Testis (tissue), 2 donors: ENCODE measurements at regions not wholly inside any gene's neighbourhood (a gene's known extent, or its start where the extent isn't known, plus 50 kb on each side); places are given as distances from the start of the nearest gene placed in this dataset.
A peak's percentile ranks its signal among the peaks of the same experiment; 100 is the strongest.

Experiments
- DNase-seq: peaks from one replicate; pipeline ENCODE4 v3.0.0-alpha.2; 2019
- H3K27ac ChIP-seq, 2 donors: fragments of 200-600 bp; sonication (generic); one replicate each; pipeline ENCODE4 v1.5.1; 2019
- H3K27me3 ChIP-seq: fragments of 200-600 bp; sonication (generic); one replicate; pipeline ENCODE4 v1.5.1; 2019
- H3K36me3 ChIP-seq: fragments of 200-600 bp; sonication (generic); one replicate; pipeline ENCODE4 v1.5.1; 2017; ENCODE audit warnings: low read depth; ENCODE audit errors: missing control alignments
- H3K4me1 ChIP-seq: fragments of 200-600 bp; sonication (generic); one replicate; pipeline ENCODE4 v1.5.1; 2019
- H3K4me3 ChIP-seq, 2 donors: fragments of 200-600 bp; sonication (generic); one replicate each; pipeline ENCODE4 v1.5.1; 2017 to 2019
- H3K9me3 ChIP-seq: fragments of 200-600 bp; sonication (generic); one replicate; pipeline ENCODE4 v1.5.1; 2017
- CTCF ChIP-seq, 3 experiments: fragments of 450-650 bp in 2 of 3; fragments of 200-600 bp in 1 of 3; sonication (generic) in 1 of 3; IDR thresholded peaks; one replicate each; pipeline ENCODE4 v1.5.1; 2016 to 2019; ENCODE audit warnings: antibody characterized with exemption in 3 of 3, mild to moderate bottlenecking in 2 of 3, moderate library complexity in 1 of 3
- POLR2A ChIP-seq: fragments of 450-650 bp; IDR thresholded peaks from one replicate; pipeline ENCODE4 v1.6.1; 2017; ENCODE audit warnings: antibody characterized with exemption, mild to moderate bottlenecking, moderate library complexity
- WGBS, 2 donors: methylation state at CpG; one replicate each; pipeline ENCODE4 v1.1.5; 2018; 5-methylcytosine and 5-hydroxymethylcytosine counted together
- intact Hi-C: fragments of 100-400 bp; cut with DNase I; formaldehyde crosslinking; loops from one replicate; pipeline ENCODE4 v1.15.1; 2023; ENCODE audit warnings: low total_unique reads

GRCh38 chr6:44722736-44723135 is 335.2 kb downstream of the CDC5L start:
- Histone ChIP-seq H3K4me1 (no peaks in the 10 kb centered on the region), H3K4me3 (no peak overlapping the region), H3K27ac (no peak overlapping the region), H3K36me3 (no peaks in the 10 kb centered on the region), H3K9me3 (no peaks in the 10 kb centered on the region), H3K27me3 (no peaks in the 10 kb centered on the region)
- TF ChIP-seq POLR2A (no peak), CTCF (IDR thresholded peaks at IDR 0.05) (no peak)
- WGBS, 2 donors, result 92 to 97% methylated on average over 1 of the region's 1 CpG
- no peak for DNase-seq
- intact Hi-C loops, result no loop called here

DNA sequence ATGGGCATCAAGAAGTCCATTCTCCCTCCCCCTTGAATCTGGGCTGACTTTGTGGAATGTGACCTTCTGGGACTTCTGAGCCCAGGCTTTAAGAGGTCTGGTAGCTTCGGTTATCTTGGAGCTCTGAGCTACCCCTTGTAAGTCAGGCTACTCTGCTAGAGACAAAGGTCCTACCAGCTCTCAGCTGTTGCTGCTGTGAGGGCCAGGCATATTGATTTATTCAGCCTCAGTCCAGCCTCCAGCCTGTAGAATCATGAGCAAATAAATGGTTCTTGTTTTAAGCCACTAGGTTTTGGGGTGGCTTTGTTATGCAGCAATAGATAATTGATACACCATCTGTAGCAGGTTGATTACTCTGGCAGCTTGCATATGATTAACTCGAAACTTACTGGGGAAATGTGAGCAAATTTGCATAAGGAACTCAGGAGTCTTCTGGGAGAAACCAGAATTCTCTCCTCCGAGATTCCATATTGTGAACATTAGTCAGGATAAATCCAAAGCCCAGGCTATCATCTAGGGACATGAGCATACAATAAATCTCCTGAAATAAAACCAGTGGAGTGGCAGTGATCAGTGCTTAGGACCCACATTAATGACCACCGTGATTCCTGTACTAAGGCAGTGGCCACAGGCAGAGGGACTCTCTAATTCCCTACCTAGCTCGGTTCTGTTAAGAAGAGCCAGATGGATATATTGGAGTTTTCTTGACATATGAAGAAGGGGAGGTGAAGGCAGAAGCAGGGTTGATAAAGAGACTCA is 336.1 kb downstream of the CDC5L start:
- DNase-seq, result no peak
- TF ChIP-seq CTCF (IDR thresholded peaks at IDR 0.05) (no peak), POLR2A (no peak)
- intact Hi-C loops, result no loop called here
- Histone ChIP-seq H3K4me1 (no peaks in the 10 kb centered on the region), H3K27ac (no peak overlapping the region), H3K9me3 (no peaks in the 10 kb centered on the region), H3K36me3 (no peaks in the 10 kb centered on the region), H3K27me3 (no peaks in the 10 kb centered on the region), H3K4me3 (no peak overlapping the region)
- 81 to 85% methylated on average over 5 of the region's 5 CpGs for WGBS, 2 donors

- H3K36me3 ChIP-seq, result no peaks in the 10 kb centered on the region
- TF ChIP-seq CTCF (IDR thresholded peaks at IDR 0.05), result no peak
- TF ChIP-seq POLR2A, result no peak
- intact Hi-C loops, result no loop called here
- H3K4me3 ChIP-seq, result no peak overlapping the region
- no peaks in the 10 kb centered on the region for H3K9me3 ChIP-seq
- no peak for DNase-seq
- no peak overlapping the region for H3K27ac ChIP-seq
- no peaks in the 10 kb centered on the region for H3K27me3 ChIP-seq
- no peaks in the 10 kb centered on the region for H3K4me1 ChIP-seq
- 79 to 91% methylated on average over 4 of the region's 4 CpGs for WGBS, 2 donors
Observed at GRCh38 chr6:44725070-44725469, 337.6 kb downstream of the CDC5L start.

DNA sequence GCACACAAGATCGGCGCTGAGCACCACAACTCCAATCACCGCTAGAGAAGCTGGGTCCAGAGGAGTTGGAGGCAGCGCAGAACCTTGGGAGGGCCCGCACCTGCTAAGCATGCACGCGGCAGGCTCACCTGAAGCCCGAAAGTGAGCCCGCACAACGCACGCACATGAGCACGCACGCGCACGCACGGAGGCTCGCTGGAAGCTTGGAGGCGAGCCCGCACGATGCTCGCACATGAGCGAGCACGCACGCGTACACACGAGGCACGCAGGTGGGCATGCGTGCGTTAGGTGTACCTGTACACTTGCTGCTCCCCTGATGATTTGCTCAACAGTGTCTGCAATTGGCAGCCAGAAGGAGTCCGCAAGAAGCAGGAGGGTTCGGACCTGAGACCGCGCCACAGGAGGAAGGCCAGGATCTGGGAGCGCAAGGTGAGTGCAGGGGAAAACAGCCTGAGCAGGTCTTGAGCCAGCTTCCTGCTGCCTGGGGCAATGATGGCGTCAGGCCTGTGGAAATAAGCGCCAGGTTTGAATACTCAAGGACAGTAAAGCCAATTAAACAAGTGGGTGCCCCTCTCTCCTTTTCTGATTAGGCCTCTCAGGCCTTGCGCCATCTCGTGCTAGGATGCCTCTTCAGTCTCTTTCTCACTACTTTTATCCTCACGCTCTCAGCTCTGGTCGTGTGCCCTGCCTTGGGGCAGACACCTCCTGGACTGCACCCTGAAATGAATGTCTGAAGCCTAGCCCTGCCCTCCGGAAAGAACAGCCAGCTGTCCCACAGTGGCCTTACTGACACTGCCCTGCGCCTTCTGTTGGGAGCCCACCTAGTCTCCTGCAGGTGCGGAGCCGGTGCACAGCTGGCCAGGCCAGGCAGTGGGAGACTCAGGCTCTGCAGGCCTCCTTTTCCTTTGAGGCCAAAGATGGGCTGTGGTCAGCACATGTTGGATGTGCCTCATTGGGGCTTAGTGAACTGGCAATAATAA is 340.4 kb downstream of the CDC5L start:
- Histone ChIP-seq H3K9me3 (no peaks in the 10 kb centered on the region), H3K4me1 (no peaks in the 10 kb centered on the region), H3K36me3 (no peaks in the 10 kb centered on the region), H3K4me3 (peak overlapping the region; percentile 12 to 18), H3K27me3 (no peaks in the 10 kb centered on the region), H3K27ac (no peak overlapping the region)
- intact Hi-C loops, result no loop called here
- peak; percentile 32 for DNase-seq
- 75 to 77% methylated on average over 11 to 44 of the region's 44 CpGs for WGBS, 2 donors
- no peak for TF ChIP-seq POLR2A
- TF ChIP-seq CTCF (IDR thresholded peaks at IDR 0.05), result no peak
